GM12864 (cell line): ENCODE measurements at regions not wholly inside any gene's neighbourhood (a gene's known extent, or its start where the extent isn't known, plus 50 kb on each side); places are given as distances from the start of the nearest gene placed in this dataset.

Experiments used
- DNase-seq: peaks from one replicate; pipeline ENCODE4 v3.0.0-alpha.2; 2011; ENCODE audit warnings: low read depth
- H3K4me3 ChIP-seq: 2 replicates; pipeline ENCODE4 v1.5.1; 2011; ENCODE audit warnings: mild to moderate bottlenecking, low read depth, low read length, control low read depth
- TF ChIP-seq, protein P1 (sequence below): IDR thresholded peaks from 2 replicates; pipeline ENCODE4 v1.5.1; 2011; ENCODE audit warnings: low read depth, mild to moderate bottlenecking, moderate library complexity, low read length, control low read depth, inconsistent platforms; ENCODE audit errors: missing control alignments

DNA sequence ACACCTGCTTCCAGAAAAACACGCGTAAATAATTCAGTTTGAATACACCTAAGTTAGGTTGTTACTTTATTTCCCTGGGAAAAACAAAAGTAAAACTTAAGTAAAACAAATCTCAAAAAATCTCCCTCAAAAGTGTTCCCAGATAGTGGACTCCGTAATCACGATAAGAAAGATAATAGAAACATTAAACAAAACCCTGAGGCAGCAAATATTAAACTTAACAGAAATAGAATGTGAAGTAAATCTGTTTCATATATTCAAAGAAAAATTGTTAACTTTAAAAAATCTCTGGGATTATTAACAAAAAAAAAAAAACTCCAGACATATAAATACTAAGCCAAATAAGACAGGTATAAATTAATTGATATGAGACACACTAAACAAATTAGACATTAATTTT, 743.2 kb upstream of the NCAM2 start:
- TF ChIP-seq, protein P1, sequence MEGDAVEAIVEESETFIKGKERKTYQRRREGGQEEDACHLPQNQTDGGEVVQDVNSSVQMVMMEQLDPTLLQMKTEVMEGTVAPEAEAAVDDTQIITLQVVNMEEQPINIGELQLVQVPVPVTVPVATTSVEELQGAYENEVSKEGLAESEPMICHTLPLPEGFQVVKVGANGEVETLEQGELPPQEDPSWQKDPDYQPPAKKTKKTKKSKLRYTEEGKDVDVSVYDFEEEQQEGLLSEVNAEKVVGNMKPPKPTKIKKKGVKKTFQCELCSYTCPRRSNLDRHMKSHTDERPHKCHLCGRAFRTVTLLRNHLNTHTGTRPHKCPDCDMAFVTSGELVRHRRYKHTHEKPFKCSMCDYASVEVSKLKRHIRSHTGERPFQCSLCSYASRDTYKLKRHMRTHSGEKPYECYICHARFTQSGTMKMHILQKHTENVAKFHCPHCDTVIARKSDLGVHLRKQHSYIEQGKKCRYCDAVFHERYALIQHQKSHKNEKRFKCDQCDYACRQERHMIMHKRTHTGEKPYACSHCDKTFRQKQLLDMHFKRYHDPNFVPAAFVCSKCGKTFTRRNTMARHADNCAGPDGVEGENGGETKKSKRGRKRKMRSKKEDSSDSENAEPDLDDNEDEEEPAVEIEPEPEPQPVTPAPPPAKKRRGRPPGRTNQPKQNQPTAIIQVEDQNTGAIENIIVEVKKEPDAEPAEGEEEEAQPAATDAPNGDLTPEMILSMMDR: no peak
- H3K4me3 ChIP-seq: no peak overlapping the region
- DNase-seq: no peak

DNA sequence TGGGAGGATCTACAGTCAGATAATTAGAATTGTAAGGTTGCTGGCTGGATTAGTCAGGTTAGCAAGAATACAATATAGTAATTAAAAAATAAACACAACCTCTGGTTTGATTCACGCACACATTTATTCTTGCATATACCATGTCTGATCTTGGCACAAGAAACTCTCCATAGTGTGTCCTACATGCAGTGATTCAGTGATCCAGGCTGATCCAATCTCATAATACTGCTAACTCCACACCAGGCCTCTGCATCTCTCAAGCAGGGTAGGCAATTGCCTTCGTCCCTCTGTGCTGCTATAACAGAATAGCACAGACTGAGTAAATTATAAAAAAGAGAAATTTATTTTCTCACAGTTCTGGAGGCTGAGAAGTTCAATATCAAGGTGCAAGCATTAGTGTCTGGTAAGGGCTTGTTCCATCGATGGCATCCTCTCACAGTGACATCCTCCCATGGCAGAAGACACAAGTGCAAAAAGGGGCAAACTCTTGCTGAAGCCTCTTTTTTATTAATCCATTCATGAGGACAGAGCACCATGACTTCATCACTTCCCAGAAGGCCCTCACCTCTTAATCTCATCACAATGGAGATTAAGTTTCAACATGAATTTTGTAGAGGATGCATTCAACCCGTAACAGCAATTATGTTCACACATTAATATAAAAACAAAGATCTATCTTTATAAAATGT, 741.0 kb upstream of the NCAM2 start:
- no peak for DNase-seq
- no peak overlapping the region for H3K4me3 ChIP-seq

DNA sequence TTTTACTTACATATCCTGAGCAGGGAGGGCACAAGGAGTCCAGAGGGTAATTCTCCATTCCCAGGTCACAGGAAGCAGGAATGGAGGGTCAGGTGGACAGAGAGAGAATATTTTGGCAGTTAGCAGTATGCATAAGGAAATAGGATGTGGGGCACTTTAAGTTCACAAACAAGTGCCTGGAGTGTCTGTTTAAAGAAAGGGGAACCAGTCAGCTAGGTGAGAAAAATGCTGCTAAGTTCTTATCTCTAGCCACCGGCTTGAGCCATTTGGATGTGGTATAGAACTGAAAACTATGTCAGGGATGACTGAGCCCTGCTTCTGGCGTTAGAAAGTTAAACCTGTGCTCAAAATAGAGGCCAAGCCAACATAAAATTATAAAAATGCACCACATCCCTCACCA, 739.7 kb upstream of the NCAM2 start:
- TF ChIP-seq, protein P1: no peak
- no peak overlapping the region for H3K4me3 ChIP-seq
- no peak for DNase-seq

More for the DNA sequence above, 741.0 kb upstream of the NCAM2 start:
- TF ChIP-seq, protein P1: no peak

DNA sequence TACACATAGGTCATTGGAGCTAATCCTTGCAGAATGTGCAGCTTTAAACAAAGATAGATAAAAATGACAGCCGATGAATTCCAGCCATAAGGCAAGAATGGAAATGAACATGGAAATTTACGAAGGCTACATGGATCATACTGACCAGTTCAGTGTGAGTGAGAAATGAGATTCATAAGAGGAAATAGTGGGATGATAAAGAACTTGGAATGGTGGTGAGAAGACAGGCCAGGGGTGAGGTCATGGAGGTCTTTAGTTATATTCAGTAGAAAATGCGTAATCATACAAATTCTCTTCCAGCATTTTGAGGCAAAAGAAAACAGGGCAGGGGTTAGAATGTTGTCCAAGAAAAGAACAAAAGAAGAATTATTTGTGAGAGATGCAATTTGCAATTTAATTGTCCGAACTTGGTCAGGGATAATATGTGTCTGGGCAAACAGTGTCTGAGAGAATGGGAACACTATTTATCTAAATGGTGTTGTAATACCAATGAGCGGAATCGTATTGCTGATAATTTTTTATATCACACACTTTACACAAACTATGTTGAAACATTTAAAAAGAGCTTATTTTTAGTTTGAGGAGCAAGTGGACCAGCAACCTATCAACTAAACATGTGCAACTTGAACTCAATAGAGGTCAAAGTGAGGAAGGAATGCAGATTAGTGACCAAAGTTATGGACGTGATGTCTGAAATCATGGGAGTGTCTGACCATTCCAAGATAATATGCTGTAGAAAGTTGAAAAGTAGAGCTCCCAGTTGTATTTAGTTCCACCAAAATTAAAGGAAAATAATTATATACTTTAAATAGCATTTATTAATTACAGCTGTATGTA, 739.0 kb upstream of the NCAM2 start:
- TF ChIP-seq, protein P1: no peak
- no peak overlapping the region for H3K4me3 ChIP-seq
- no peak for DNase-seq

DNA sequence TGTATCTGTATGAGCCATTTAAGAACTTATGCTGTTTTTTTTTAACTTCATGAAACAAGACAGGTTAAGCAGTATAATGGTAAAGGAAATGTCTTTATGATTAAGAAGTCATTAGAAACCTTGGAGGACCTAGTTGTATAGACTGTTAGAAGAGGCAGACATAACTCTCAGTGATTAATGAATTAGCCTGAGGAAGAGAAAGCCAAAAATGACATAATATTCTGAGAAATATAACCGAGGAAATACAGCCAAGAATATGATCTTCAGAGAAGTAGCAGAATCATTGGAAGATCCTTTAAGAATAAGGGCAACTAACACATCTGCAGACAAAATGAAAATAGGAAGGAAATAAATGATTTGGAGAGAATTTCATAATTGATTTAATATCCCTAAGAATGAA, 738.1 kb upstream of the NCAM2 start:
- no peak overlapping the region for H3K4me3 ChIP-seq
- no peak for DNase-seq
- TF ChIP-seq, protein P1: no peak

DNA sequence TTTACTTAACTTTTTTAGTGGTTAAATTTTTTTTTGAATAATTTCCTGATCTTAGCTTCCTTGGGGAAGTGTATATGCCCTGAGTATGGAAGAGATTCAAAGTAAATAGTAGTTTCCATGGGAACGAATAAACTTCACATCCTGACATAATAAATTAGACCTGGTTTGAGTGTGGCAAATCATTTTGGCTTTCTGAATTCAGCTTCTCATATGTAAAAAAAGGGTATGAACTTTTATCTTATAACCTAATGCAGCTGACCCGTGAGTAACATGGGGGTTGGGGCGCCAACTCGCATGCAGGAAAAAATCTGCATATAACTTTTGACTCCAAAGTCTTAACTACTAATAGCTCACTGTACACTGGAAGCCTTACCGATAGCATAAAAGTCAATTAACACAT, 736.8 kb upstream of the NCAM2 start:
- TF ChIP-seq, protein P1: no peak
- no peak overlapping the region for H3K4me3 ChIP-seq
- no peak for DNase-seq
